Activated naive CD8-positive, alpha-beta T cell treated with anti-CD3 and anti-CD28 coated beads, Interleukin-2, amount 50 U/mL, for 24 hours (primary cell): ENCODE measurements at regions not wholly inside any gene's neighbourhood (a gene's known extent, or its start where the extent isn't known, plus 50 kb on each side); places are given as distances from the start of the nearest gene placed in this dataset.
"Not testable (repeated sequence)": the region's sequence is repeated elsewhere in the genome, so short reads cannot be mapped to it uniquely, and the experiment has no call there.

Experiments
- ATAC-seq: fragments of 150-1000 bp; cut with Tn5 transposase; one replicate; pipeline ENCODE4 v1.10.0; 2021
- DNase-seq: peaks from one replicate; pipeline ENCODE4 v3.0.0; 2021
- H3K27ac Mint-ChIP-seq: one replicate; pipeline ENCODE4 v1.8.0; 2021; ENCODE audit warnings: mild to moderate bottlenecking, mixed read lengths
- H3K27me3 Mint-ChIP-seq: one replicate; pipeline ENCODE4 v1.8.0; 2021; ENCODE audit warnings: mixed read lengths
- H3K36me3 Mint-ChIP-seq: one replicate; pipeline ENCODE4 v1.8.0; 2021; ENCODE audit warnings: low read depth, mixed read lengths
- H3K4me1 Mint-ChIP-seq: one replicate; pipeline ENCODE4 v1.8.0; 2021; ENCODE audit warnings: mixed read lengths
- H3K4me3 Mint-ChIP-seq: one replicate; pipeline ENCODE4 v1.8.0; 2021; ENCODE audit warnings: mild to moderate bottlenecking, moderate library complexity, mixed read lengths
- H3K9me3 Mint-ChIP-seq: one replicate; pipeline ENCODE4 v1.8.0; 2021; ENCODE audit warnings: mixed read lengths

DNA sequence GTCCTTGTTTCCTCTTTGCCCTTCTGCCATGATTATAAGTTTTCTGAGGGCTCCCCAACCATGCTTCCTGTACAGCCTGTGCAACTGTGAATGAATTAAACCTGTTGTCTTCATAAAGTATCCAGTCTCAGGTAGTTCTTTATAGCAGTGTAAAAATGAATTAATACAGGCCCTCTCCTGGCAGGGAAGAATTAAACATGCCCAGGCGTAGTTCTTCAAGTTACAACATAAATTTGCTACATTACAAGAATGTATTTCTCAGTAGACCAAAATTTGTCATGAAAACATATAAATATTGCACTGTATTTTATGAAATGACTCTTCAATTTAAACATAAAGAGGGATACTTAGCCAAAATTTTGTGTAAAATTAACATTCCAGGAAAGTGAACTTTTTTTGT lies 1089.9 kb upstream of the PCDH10 start:
- Mint-ChIP-seq H3K4me1 (no peaks in the 10 kb centered on the region), H3K36me3 (peaks cover 1% of the 10 kb centered on the region), H3K4me3 (no peak overlapping the region), H3K27me3 (no peaks in the 10 kb centered on the region), H3K27ac (no peak overlapping the region), H3K9me3 (peaks cover 23% of the 10 kb centered on the region)
- ATAC-seq: no peak
- no peak for DNase-seq

DNA sequence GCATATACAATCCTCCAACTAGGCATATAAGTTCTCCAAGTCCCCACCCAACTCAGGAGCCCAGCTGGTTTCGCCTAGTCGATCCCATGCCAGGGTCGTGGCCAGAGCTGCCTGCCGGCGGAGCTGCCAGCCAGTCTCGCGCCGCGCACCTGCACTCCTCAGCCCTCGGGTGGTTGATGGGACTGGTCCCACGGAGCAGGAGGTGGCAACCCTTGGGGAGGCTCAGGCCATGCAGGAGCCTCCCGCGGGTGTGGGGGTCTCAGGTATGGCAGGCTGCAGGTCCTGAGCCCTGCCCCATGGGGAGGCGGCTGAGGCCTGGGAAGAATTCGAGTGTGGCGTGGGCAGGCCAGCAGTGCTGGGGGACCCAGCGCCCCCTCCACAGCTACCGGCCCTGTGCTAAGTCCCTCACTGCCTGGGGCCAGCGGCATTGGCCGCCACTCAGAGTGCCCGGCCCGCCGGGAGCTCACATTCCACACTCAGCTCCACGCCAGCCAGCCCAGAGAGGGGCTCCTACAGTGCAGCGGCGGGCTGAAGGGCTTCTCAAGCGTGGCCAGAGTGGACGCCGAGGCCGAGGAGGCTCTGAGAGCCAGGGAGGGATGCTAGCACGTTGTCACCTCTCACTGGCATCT lies 1086.4 kb upstream of the PCDH10 start:
- H3K27ac Mint-ChIP-seq: no peak overlapping the region
- H3K27me3 Mint-ChIP-seq: no peaks in the 10 kb centered on the region
- H3K36me3 Mint-ChIP-seq: peaks cover 1% of the 10 kb centered on the region
- H3K9me3 Mint-ChIP-seq: peaks cover 15% of the 10 kb centered on the region
- no peak overlapping the region for H3K4me3 Mint-ChIP-seq
- no peaks in the 10 kb centered on the region for H3K4me1 Mint-ChIP-seq
- DNase-seq: no peak
- peak; percentile 28 for ATAC-seq

DNA sequence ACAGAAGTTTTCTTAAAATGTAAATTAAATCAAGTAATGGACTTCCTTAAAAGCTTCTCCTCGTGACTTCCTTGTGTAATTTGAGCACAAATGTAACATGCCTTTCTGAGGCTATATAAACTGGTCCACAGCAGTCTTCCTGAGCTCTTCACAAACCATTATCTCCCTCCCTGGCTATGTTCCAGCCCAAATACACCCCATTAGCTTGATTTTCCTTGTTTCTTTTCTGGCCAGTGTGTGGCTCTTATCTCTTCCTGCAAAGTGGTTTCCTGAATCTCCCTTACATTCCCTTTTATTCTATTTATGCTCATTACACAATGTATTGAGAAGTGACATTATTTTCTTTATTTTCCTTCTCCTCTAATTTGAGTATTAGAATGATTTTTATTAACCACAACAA lies 1085.3 kb upstream of the PCDH10 start:
- no peak overlapping the region for H3K27ac Mint-ChIP-seq
- H3K4me1 Mint-ChIP-seq: no peaks in the 10 kb centered on the region
- H3K27me3 Mint-ChIP-seq: no peaks in the 10 kb centered on the region
- no peak for DNase-seq
- peaks cover 10% of the 10 kb centered on the region for H3K9me3 Mint-ChIP-seq
- no peak for ATAC-seq
- peaks cover 1% of the 10 kb centered on the region for H3K36me3 Mint-ChIP-seq
- H3K4me3 Mint-ChIP-seq: no peak overlapping the region

DNA sequence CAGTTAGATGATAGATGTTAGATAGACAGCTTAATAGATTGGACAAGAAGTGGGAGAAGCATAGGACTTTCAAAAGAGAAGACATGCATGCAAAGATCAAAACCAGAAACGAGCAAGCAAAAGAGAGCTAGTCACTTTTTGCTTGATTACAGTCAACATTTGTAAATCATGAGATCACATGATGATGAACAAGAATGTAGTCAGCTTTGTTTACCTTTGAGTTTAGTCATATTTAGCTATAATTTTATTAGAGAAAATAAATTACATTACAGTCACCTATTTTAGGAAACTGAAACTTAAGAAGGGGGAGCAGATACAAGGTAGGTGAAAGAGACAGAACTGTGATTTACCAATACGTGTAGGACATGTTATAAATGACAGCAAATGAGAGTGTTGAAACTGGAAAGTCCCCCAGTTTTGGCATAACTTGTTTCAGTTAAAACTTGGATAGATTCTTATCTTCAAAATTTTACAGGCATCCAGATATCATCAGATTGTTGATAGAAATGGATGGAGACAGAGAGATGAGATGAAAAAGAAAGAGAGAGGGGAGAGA lies 1083.1 kb upstream of the PCDH10 start:
- no peak overlapping the region for H3K27ac Mint-ChIP-seq

DNA sequence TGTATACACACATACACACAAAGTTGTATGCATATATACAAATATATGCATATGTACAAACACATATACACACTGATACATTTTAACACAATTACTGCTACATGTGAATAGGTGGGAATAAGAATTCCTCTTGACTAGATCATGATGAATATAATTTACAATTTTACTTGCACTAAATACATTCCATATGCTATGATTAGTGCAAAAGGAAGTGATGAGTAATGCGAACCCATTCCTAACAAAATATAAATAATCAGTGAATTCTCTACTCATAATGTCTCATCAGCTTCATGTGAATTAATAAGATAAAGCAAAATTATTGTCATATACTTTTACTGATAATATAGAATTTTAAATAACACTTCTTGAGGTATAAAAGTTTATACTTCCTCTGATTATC lies 1077.3 kb upstream of the PCDH10 start:
- no peaks in the 10 kb centered on the region for H3K27me3 Mint-ChIP-seq
- H3K36me3 Mint-ChIP-seq: no peaks in the 10 kb centered on the region
- no peaks in the 10 kb centered on the region for H3K9me3 Mint-ChIP-seq
- no peak overlapping the region for H3K27ac Mint-ChIP-seq
- DNase-seq: no peak
- H3K4me3 Mint-ChIP-seq: no peak overlapping the region
- no peaks in the 10 kb centered on the region for H3K4me1 Mint-ChIP-seq
- no peak for ATAC-seq

More for the DNA sequence above, 1083.1 kb upstream of the PCDH10 start:
- Mint-ChIP-seq H3K36me3 (no peaks in the 10 kb centered on the region), H3K9me3 (peaks cover 9% of the 10 kb centered on the region), H3K4me3 (no peak overlapping the region), H3K27me3 (no peaks in the 10 kb centered on the region), H3K4me1 (no peaks in the 10 kb centered on the region)
- DNase-seq: no peak
- no peak for ATAC-seq

DNA sequence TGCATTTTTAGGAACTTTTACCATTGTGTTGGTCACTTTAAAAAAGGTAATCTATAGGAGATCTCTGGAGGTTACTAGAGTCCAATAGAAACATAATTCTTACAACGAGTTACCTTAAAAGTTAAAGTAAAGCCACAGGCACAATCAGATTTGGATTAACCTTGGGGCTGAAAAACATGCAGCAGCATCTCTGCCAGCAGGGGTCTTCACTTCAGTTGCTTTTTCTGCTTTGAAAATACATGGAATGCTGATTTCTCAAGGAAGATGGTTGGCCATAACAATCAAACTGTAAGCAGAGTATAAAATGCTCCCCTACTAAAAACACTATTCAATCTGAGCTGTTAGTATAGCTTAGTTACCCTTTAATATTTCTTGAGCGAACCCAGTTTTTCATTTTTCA lies 1072.3 kb upstream of the PCDH10 start:
- H3K4me1 Mint-ChIP-seq: no peaks in the 10 kb centered on the region
- ATAC-seq: no peak
- peaks cover 1% of the 10 kb centered on the region for H3K27me3 Mint-ChIP-seq
- H3K4me3 Mint-ChIP-seq: no peak overlapping the region
- H3K36me3 Mint-ChIP-seq: no peaks in the 10 kb centered on the region
- DNase-seq: no peak
- H3K9me3 Mint-ChIP-seq: peaks cover 4% of the 10 kb centered on the region
- no peak overlapping the region for H3K27ac Mint-ChIP-seq

DNA sequence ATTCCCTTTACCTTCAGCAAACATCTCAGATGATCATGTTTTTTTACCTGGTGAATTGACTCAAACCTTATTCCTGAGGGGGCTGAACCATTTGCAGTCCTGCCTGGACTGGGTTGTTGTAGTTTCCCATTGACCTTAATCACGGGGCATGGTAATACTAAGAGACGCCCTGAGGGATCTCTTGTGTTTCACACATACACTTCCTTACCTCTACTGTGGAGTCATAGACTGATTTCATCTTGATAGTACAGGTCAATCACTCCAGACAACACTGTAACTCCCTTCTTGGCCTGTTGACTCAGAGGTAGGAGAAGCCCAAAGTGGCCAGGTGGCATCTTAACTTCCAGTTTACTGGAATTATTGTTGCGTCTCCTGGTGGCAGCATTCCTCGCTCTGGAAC lies 1064.0 kb upstream of the PCDH10 start:
- H3K36me3 Mint-ChIP-seq: no peaks in the 10 kb centered on the region
- H3K27me3 Mint-ChIP-seq: peaks cover 2% of the 10 kb centered on the region
- peaks cover 4% of the 10 kb centered on the region for H3K9me3 Mint-ChIP-seq
- DNase-seq (no peak), ATAC-seq (no peak)
- no peaks in the 10 kb centered on the region for H3K4me1 Mint-ChIP-seq
- H3K27ac Mint-ChIP-seq: no peak overlapping the region
- no peak overlapping the region for H3K4me3 Mint-ChIP-seq

DNA sequence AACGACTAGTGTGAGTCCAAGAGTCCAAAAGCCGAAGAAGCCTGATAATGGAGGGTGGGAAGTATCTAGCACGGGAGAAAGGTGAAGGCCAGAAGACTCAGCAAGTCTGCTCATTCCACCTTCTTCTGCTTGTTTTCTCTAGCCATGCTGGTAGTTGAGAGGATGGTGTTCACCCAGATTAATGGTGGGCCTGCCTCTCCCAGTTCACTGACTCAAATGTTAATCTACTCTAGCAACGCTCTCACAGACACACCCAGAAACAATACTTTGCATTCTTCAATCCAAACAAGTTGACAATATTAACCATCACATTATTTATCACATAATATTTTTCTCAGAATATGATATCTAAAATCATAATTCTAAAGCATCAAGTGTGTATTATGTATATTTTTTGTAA lies 1055.1 kb upstream of the PCDH10 start:
- H3K36me3 Mint-ChIP-seq: no peaks in the 10 kb centered on the region
- H3K27ac Mint-ChIP-seq: no peak overlapping the region
- no peaks in the 10 kb centered on the region for H3K4me1 Mint-ChIP-seq
- H3K4me3 Mint-ChIP-seq: no peak overlapping the region
- no peak for ATAC-seq
- no peak for DNase-seq
- H3K27me3 Mint-ChIP-seq: peaks cover 2% of the 10 kb centered on the region
- H3K9me3 Mint-ChIP-seq: peaks cover 3% of the 10 kb centered on the region

DNA sequence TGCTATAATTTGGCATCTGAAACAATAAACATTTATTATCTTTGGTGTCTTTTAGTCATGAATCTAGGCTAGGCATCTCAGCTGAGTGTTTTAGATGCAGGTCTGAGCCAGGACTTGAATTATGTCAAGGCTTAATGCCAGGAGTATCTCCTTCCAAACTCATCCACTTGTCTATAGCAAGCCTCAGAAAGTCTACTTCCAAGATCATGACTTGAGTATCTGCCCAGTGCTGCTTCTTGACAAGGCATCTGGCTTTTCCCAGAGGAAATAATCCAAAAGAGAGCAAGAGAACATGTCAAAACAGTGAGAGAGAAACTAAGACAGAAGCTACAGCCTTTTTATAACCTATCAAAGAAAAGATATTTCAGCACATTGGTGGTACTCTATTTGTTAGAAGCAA lies 1052.1 kb upstream of the PCDH10 start:
- no peaks in the 10 kb centered on the region for H3K27me3 Mint-ChIP-seq
- H3K27ac Mint-ChIP-seq: no peak overlapping the region
- H3K36me3 Mint-ChIP-seq: no peaks in the 10 kb centered on the region
- no peaks in the 10 kb centered on the region for H3K4me1 Mint-ChIP-seq
- no peak overlapping the region for H3K4me3 Mint-ChIP-seq
- DNase-seq (no peak), ATAC-seq (no peak)
- H3K9me3 Mint-ChIP-seq: no peaks in the 10 kb centered on the region

DNA sequence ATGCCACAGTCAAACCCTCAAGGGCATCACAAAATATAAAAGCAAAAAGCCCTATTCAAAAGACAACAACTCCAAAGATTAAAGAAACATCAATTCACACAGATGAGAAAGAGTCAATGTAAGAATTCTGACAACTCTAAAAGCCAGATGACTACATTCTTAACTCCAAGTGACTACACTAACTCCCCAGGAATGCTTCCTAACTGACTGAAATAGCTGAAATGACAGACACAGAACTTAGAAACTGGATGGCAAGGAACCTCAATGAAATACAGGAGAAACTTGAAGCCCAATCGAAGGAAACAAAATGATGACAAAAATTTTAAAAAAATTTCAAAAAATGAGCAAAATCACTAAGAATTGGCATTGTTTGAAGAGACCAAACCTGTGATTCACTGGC lies 1047.6 kb upstream of the PCDH10 start:
- no peak for DNase-seq
- no peak overlapping the region for H3K27ac Mint-ChIP-seq
- H3K27me3 Mint-ChIP-seq: no peaks in the 10 kb centered on the region
- H3K4me1 Mint-ChIP-seq: no peaks in the 10 kb centered on the region
- no peaks in the 10 kb centered on the region for H3K9me3 Mint-ChIP-seq
- no peaks in the 10 kb centered on the region for H3K36me3 Mint-ChIP-seq
- no peak overlapping the region for H3K4me3 Mint-ChIP-seq
- no peak for ATAC-seq

DNA sequence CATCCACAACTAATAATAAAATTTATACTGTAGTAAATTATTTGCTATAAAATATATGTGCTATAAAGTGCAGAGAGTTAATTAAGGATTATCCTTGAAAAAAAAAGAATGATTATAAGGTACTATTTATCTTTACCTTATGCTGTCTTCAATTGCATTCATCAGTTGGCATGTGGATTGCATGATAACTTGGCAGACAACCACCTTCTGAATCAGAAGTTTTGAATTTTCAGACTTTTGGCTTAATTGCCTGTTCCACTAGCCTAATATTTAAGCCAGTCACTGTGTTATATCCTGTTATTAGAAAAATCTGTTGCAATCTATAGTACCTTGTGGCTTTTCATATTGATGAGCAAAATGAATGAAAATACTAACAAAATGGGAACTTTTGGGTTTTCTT lies 1040.3 kb upstream of the PCDH10 start:
- DNase-seq (no peak), ATAC-seq (no peak)
- Mint-ChIP-seq H3K36me3 (no peaks in the 10 kb centered on the region), H3K27ac (no peak overlapping the region), H3K4me1 (no peaks in the 10 kb centered on the region), H3K27me3 (no peaks in the 10 kb centered on the region), H3K4me3 (no peak overlapping the region), H3K9me3 (no peaks in the 10 kb centered on the region)

DNA sequence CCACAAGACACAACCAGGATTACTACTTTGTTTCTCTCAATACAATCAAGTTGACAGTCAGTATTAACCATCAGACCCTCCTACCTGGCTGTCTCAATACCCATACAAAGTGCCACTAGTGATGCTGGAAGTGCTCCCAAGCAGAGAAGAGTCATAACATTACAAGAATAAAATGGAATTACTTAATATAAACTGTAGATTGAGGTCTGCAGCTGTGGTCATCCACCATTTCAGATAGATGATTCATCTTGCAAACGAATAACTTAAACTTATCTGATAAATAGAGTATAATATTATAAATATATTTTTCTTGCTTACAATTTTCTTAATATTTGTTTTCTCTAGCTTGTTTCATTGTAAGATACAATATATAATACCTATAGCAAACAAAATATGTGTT lies 1034.2 kb upstream of the PCDH10 start:
- Mint-ChIP-seq H3K4me3 (no peak overlapping the region), H3K9me3 (no peaks in the 10 kb centered on the region), H3K4me1 (no peaks in the 10 kb centered on the region), H3K36me3 (no peaks in the 10 kb centered on the region), H3K27ac (no peak overlapping the region), H3K27me3 (no peaks in the 10 kb centered on the region)
- DNase-seq (no peak), ATAC-seq (no peak)

DNA sequence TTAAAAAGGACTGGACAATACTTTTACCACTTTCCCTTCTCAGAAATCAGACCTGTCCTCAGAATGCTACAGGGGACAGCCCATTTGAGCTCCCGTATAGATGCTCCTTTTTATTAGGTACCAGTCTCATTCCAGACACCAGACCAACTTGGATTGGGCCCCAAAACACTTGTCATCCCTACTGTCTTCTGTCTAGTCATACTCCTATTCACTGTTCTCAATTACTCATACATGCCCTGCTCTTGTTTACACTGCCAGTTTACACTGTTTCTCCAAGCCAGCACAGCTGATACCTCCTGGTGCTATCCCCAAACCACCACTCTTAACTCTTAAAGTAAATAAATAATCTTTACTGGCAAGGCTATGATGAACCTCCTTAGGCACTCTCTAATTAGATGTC lies 1026.4 kb upstream of the PCDH10 start:
- H3K36me3 Mint-ChIP-seq, H3K4me1 Mint-ChIP-seq, H3K27ac Mint-ChIP-seq, DNase-seq, H3K27me3 Mint-ChIP-seq, H3K4me3 Mint-ChIP-seq, ATAC-seq: not testable (repeated sequence)
- H3K9me3 Mint-ChIP-seq: peaks cover 16% of the 10 kb centered on the region

DNA sequence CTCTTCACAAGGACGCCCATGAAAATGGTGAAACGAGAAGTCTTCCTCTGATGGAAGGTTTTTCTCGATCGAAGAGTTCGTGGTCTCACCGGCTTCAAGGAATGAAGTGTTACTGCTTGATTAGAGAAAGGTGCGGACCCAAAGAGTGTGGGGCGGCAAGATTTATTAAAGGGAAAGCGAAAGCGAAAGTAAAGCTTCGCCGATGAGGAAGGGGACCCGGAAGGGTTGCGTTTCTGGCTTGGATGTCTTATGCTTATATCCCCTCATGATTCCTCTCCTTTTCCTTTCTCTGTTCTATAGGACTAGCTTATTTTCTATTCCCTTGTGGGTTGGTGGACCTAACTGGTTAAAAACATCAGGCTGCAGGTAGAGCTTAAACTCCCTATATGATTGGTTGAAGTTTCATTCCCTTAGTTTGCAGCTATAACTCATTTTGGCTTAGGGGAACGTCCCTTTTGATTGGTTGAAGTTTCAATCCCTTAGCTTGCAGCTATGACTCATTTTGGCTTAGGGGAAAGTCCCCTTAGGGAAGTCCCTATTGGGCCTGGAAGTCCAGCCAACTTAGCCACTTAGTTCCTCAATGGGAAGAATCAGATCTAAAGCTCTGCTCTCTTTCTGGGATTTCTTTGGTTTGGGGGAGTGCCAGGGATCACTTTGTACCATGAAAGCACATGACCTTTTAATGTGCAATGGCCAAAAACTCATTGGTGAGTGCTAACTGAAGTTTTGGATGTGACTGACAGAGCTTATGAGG lies 1025.0 kb upstream of the PCDH10 start:
- Mint-ChIP-seq H3K36me3 (no peaks in the 10 kb centered on the region), H3K4me3 (no peak overlapping the region), H3K9me3 (peaks cover 16% of the 10 kb centered on the region), H3K27ac (no peak overlapping the region), H3K27me3 (no peaks in the 10 kb centered on the region), H3K4me1 (peaks cover 5% of the 10 kb centered on the region)
- ATAC-seq (peak; percentile 24), DNase-seq (no peak)

DNA sequence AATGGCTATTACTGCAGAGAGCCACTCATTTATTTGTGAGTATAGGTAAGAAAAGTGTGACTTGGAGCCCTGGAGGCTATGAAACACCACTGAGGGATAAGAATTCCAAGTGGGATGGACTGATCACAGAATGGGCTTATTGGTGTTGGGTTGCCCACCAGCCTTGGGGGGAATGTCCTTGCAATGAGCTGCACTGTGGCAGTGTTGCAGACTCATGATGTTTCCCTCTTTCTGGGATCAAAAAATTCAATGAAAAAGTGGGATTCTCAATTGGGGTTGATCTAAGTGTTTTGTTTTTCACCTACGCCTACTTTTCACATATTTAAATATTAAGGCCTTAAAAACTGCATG lies 1024.5 kb upstream of the PCDH10 start:
- no peak for ATAC-seq
- peaks cover 16% of the 10 kb centered on the region for H3K9me3 Mint-ChIP-seq
- DNase-seq: no peak
- H3K36me3 Mint-ChIP-seq: no peaks in the 10 kb centered on the region
- H3K4me1 Mint-ChIP-seq: peaks cover 5% of the 10 kb centered on the region
- no peaks in the 10 kb centered on the region for H3K27me3 Mint-ChIP-seq
- H3K4me3 Mint-ChIP-seq: no peak overlapping the region
- no peak overlapping the region for H3K27ac Mint-ChIP-seq
